Naive thymus-derived CD4-positive, alpha-beta T cell (primary cell): ENCODE measurements at regions not wholly inside any gene's neighbourhood (a gene's known extent, or its start where the extent isn't known, plus 50 kb on each side); places are given as distances from the start of the nearest gene placed in this dataset.

ENCODE experiments used
- ATAC-seq: fragments of 150-1000 bp; cut with Tn5 transposase; 2 replicates; pipeline ENCODE4 v1.10.0; 2021; ENCODE audit warnings: mild to moderate bottlenecking, moderate library complexity
- CTCF ChIA-PET: fragments of 350-600 bp; sonication (Branson Sonifier 250); formaldehyde crosslinking; loops from one replicate; lab custom pipeline; 2021; ENCODE audit warnings: antibody characterized with exemption; lab: Charles Lee
- POLR2A ChIA-PET: fragments of 350-600 bp; sonication (Branson Sonifier 250); formaldehyde crosslinking; loops from one replicate; lab custom pipeline; 2021; ENCODE audit warnings: antibody characterized with exemption, inconsistent platforms; lab: Charles Lee
- DNase-seq, 9 donors: peaks; one replicate each; pipeline versions ENCODE4 v3.0.0 to v3.0.0-alpha.2; 2020 to 2022; ENCODE audit warnings: mixed read lengths in 1 of 9
- H3K27ac ChIP-seq: one replicate; pipeline ENCODE4 v1.7.0; 2013; ENCODE audit warnings: mild to moderate bottlenecking, low read depth, low read length, moderate library complexity
- H3K27me3 ChIP-seq, 2 donors: one replicate each; pipeline ENCODE4 v1.7.0; 2013; ENCODE audit warnings: low read length in 2 of 2, mild to moderate bottlenecking in 2 of 2, moderate library complexity in 2 of 2; ENCODE audit not compliant: control insufficient read depth in 2 of 2, insufficient read depth in 2 of 2
- H3K36me3 ChIP-seq, 3 experiments: 1 replicate in 2 of 3; 2 replicates in 1 of 3; pipeline ENCODE4 v1.7.0; 2013; ENCODE audit warnings: low read length in 3 of 3, mild to moderate bottlenecking in 3 of 3, moderate library complexity in 1 of 3; ENCODE audit not compliant: insufficient read depth in 3 of 3, control insufficient read depth in 2 of 3
- H3K4me1 ChIP-seq, 2 donors: one replicate each; pipeline ENCODE4 v1.7.0; 2013; ENCODE audit warnings: low read length in 2 of 2, mild to moderate bottlenecking in 2 of 2, moderate library complexity in 1 of 2; ENCODE audit not compliant: control insufficient read depth in 2 of 2, insufficient read depth in 2 of 2
- H3K4me3 ChIP-seq: 2 replicates; pipeline ENCODE4 v1.7.0; 2013; ENCODE audit warnings: mild to moderate bottlenecking, low read length
- H3K9me3 ChIP-seq, 3 experiments: 1 replicate in 2 of 3; 2 replicates in 1 of 3; pipeline ENCODE4 v1.7.0; 2013; ENCODE audit warnings: low read length in 3 of 3; ENCODE audit not compliant: control insufficient read depth in 2 of 3
- H3K27ac Mint-ChIP-seq, 9 donors: one replicate each; pipeline ENCODE4 v1.8.0; 2020 to 2022; ENCODE audit warnings: mixed read lengths in 9 of 9, mild to moderate bottlenecking in 8 of 9, moderate library complexity in 5 of 9, inconsistent platforms in 2 of 9
- H3K27me3 Mint-ChIP-seq, 5 donors: one replicate each; pipeline ENCODE4 v1.8.0; 2021 to 2022; ENCODE audit warnings: mixed read lengths in 5 of 5, mild to moderate bottlenecking in 1 of 5
- H3K36me3 Mint-ChIP-seq, 5 donors: one replicate each; pipeline ENCODE4 v1.8.0; 2020 to 2022; ENCODE audit warnings: mixed read lengths in 5 of 5, mild to moderate bottlenecking in 3 of 5, inconsistent platforms in 1 of 5
- H3K4me1 Mint-ChIP-seq, 7 donors: one replicate each; pipeline ENCODE4 v1.8.0; 2020 to 2022; ENCODE audit warnings: mixed read lengths in 7 of 7, mild to moderate bottlenecking in 3 of 7, inconsistent platforms in 1 of 7
- H3K4me3 Mint-ChIP-seq, 10 donors: one replicate each; pipeline ENCODE4 v1.8.0; 2020 to 2022; ENCODE audit warnings: mild to moderate bottlenecking in 10 of 10, mixed read lengths in 10 of 10, moderate library complexity in 6 of 10, inconsistent platforms in 2 of 10
- H3K9me3 Mint-ChIP-seq, 11 donors: one replicate each; pipeline ENCODE4 v1.8.0; 2020 to 2022; ENCODE audit warnings: mixed read lengths in 11 of 11, mild to moderate bottlenecking in 4 of 11, inconsistent platforms in 1 of 11, moderate library complexity in 1 of 11
- intact Hi-C, 2 donors: fragments of 100-400 bp; cut with micrococcal nuclease; formaldehyde crosslinking; loops; one replicate each; pipeline ENCODE4 v1.15.1; 2023

DNA sequence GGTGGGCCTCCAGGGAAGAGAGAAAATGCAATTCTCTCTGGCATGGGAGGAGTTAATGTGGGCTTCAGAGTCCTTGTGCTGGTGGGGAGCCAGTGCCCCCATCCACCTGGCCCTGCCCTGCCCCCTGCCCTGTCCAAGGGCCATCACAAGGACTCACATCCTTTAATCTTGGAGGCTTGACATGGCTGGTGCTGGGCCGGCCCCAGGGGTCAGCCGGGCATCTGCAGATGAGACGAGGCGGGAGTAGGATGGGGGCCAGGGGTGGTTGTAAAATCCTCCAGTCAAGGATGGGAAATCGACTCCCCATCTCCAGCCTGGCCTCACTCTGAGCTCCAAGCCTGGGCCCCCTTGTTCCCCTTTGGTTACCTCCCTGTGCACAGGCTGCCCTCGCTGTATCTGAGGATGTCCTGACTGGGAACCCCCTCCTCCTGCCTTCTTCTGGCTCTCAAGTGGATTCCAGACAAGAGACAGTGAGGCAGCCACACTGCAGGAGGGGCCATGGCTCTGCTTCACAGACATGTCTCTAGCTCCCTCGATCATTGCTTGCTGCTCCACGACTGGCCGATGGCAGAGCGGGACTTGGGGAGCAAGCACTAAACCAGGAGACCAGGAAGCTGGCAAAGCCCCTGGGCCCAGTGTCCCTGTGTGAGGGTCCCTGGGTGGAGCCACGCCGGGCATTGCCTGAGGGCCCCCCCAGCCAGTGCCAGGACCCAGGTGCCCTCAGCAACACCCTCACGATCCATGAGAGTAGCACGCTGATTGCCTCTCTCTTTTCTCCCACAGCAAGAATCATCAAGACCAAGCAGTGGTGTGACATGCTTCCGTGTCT is 1120.5 kb downstream of the BRD1 start:
- Histone ChIP-seq H3K27me3 (no peaks in the 10 kb centered on the region), H3K4me3 (no peak overlapping the region), H3K9me3 (no peaks in the 10 kb centered on the region), H3K27ac (no peak overlapping the region), H3K4me1 (no peaks in the 10 kb centered on the region), H3K36me3 (no peaks in the 10 kb centered on the region)
- no peak overlapping the region for H3K4me3 Mint-ChIP-seq
- no peaks in the 10 kb centered on the region for H3K27me3 Mint-ChIP-seq
- no peak overlapping the region for H3K27ac Mint-ChIP-seq
- CTCF ChIA-PET: no interaction called here
- H3K9me3 Mint-ChIP-seq: no peaks in the 10 kb centered on the region
- intact Hi-C loops: no loop called here
- POLR2A ChIA-PET: no interaction called here
- no peak for ATAC-seq
- no peak for DNase-seq
- no peaks in the 10 kb centered on the region for H3K36me3 Mint-ChIP-seq
- no peaks in the 10 kb centered on the region for H3K4me1 Mint-ChIP-seq

DNA sequence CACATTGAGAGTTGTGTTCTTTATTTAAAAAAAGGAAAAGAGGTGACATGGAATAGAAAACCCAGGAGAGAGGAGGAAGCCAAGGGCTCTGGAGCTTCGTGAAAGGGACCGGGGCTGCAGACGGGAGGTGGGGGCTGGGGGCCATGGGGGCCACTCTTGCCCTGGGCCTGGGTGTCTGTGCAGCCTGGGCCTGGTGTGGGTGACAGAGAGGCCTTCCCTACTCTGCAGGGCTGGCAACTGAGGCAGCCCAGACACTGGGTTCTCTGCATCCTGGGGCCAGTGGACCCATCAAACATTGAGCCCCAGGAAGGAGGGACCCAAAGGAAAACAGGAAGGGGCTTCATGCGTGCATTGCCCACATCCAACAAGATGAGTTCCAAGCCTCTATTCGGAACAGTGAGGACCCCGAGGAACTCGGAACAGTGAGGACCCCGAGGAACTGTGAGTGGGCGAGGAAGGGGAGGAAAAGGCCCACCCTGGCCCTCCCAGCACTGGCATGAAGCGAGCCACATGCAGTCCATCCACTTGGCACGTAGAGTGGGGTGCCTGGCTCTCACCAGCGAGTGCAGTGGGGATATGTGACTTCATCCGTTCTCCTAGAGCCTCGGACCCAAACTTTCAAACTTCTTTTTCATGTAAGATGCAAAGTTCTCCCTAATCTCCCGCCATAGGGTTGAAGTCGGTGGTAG is 1121.6 kb downstream of the BRD1 start:
- Mint-ChIP-seq H3K36me3 (no peaks in the 10 kb centered on the region), H3K4me3 (no peak overlapping the region), H3K4me1 (no peaks in the 10 kb centered on the region), H3K9me3 (peaks cover 0 to 1% (median 0%) of the 10 kb centered on the region in 11 donors), H3K27ac (no peak overlapping the region), H3K27me3 (no peaks in the 10 kb centered on the region)
- Histone ChIP-seq H3K27me3 (no peaks in the 10 kb centered on the region), H3K27ac (no peak overlapping the region), H3K36me3 (no peaks in the 10 kb centered on the region), H3K4me1 (no peaks in the 10 kb centered on the region), H3K4me3 (no peak overlapping the region), H3K9me3 (no peaks in the 10 kb centered on the region)
- ChIA-PET POLR2A (no interaction called here), CTCF (no interaction called here)
- DNase-seq (no peak), ATAC-seq (no peak)
- intact Hi-C loops: no loop called here

DNA sequence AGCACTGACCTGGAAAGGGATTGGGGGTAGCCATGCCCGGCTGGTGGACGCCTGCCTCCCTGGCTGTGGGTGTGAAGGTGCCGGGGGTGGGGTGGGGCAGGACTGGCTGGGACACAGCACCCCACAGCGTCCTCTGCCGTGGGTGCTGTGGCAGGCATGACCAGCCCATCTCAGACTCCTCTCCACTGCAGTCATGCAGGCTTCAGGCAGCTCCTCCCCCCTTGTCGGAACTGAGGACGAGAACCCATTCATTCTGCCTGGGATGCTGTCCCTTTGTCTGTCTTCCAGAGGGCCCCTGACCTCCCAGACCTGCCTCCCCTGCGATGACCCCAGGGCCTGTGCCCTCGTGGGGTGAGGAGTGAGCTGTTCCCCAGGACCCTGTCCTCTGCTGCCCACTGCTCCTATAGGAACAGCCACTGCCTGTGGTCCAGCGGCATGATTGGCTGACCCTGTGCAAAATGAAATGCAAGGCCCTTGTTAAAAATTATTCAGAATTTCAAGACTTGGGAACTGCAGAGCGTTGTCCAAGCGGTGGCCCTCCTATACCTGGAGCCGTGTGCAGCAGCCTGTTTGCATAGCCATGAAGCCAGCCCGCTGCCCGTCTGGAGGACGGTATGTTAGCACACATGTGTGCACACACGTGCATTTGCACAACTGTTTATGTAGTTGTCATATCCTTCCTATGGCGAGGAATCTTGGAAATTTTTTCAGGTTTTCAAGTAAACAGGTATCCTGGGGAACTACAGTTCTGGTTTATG is 1122.3 kb downstream of the BRD1 start:
- CTCF ChIA-PET: no interaction called here
- no peaks in the 10 kb centered on the region for H3K36me3 ChIP-seq
- no peaks in the 10 kb centered on the region for H3K9me3 ChIP-seq
- no peak overlapping the region for H3K27ac ChIP-seq
- Mint-ChIP-seq H3K27ac (no peak overlapping the region), H3K36me3 (no peaks in the 10 kb centered on the region), H3K4me1 (no peaks in the 10 kb centered on the region), H3K27me3 (no peaks in the 10 kb centered on the region), H3K4me3 (no peak overlapping the region), H3K9me3 (peaks cover 0 to 1% (median 0%) of the 10 kb centered on the region in 11 donors)
- H3K27me3 ChIP-seq: no peaks in the 10 kb centered on the region
- intact Hi-C loops: no loop called here
- ATAC-seq: no peak
- no peak overlapping the region for H3K4me3 ChIP-seq
- no peaks in the 10 kb centered on the region for H3K4me1 ChIP-seq
- DNase-seq: no peak
- POLR2A ChIA-PET: no interaction called here

DNA sequence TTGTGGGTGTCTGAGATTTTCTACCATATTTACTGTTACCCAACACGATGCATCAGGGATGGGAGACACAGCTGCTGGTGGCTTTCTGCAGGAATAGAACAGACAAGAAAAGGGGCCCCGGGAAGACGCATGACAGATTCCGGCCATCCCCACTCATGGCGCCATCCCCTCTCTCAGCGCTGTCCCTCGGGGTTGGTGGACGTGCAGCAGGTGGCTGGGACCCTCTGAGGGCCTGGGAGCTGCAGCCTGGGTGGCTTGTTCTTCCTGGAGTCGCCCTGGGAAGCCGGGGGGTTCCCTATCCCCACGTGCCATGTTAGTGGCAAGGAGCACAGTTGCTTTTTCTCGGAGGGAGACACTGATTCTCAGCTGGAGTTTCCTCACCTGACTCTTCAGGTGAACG is 1123.3 kb downstream of the BRD1 start:
- Histone ChIP-seq H3K4me3 (no peak overlapping the region), H3K4me1 (no peaks in the 10 kb centered on the region), H3K9me3 (no peaks in the 10 kb centered on the region), H3K36me3 (no peaks in the 10 kb centered on the region), H3K27me3 (no peaks in the 10 kb centered on the region), H3K27ac (no peak overlapping the region)
- Mint-ChIP-seq H3K4me3 (no peak overlapping the region), H3K9me3 (peaks cover 0 to 1% (median 0%) of the 10 kb centered on the region in 11 donors), H3K4me1 (no peaks in the 10 kb centered on the region), H3K36me3 (no peaks in the 10 kb centered on the region), H3K27ac (no peak overlapping the region), H3K27me3 (no peaks in the 10 kb centered on the region)
- ChIA-PET CTCF (no interaction called here), POLR2A (no interaction called here)
- ATAC-seq (no peak), DNase-seq (no peak)
- intact Hi-C loops: no loop called here

DNA sequence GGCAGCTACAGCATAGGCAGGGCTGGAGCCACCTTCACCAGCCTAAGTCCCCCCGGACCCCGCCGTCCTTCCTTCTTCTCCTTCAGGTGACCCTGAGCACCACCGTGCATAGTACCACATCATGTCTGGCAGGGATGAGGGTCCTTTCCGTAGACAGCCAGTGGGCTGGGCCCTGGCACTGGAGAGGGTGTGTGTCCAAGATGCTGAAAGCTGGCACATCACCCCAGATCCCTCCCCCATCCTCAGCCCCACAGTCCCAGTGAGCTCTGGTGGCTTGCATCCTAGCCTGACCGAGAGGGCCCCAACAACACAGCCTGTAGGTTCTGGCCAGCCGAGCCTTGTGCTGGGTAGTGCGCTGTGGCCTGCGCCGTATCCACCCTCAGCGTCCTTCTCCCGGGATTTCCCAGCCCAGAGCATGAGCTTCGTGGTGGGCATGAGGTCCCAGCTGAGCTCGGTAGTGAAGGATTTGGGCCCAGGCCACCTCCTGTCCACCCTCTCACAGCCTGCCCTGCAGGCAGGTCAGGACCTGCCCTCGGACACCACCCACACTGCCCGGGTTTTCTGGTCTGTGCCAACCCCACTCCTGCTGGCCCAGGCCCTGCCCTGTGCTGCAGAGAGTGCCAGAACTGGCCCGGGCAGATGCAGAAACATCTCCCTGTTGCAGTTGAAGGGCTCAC is 1124.3 kb downstream of the BRD1 start:
- H3K27ac ChIP-seq: no peak overlapping the region
- no peaks in the 10 kb centered on the region for H3K36me3 Mint-ChIP-seq
- ChIA-PET CTCF (no interaction called here), POLR2A (no interaction called here)
- no peaks in the 10 kb centered on the region for H3K4me1 Mint-ChIP-seq
- DNase-seq: no peak
- intact Hi-C loops: no loop called here
- H3K27ac Mint-ChIP-seq: no peak overlapping the region
- H3K36me3 ChIP-seq: no peaks in the 10 kb centered on the region
- no peaks in the 10 kb centered on the region for H3K27me3 Mint-ChIP-seq
- peaks cover 0 to 1% (median 0%) of the 10 kb centered on the region in 11 donors for H3K9me3 Mint-ChIP-seq
- no peak overlapping the region for H3K4me3 Mint-ChIP-seq
- no peak overlapping the region for H3K4me3 ChIP-seq
- ATAC-seq: no peak
- H3K27me3 ChIP-seq: no peaks in the 10 kb centered on the region
- H3K9me3 ChIP-seq: no peaks in the 10 kb centered on the region
- H3K4me1 ChIP-seq: no peaks in the 10 kb centered on the region

DNA sequence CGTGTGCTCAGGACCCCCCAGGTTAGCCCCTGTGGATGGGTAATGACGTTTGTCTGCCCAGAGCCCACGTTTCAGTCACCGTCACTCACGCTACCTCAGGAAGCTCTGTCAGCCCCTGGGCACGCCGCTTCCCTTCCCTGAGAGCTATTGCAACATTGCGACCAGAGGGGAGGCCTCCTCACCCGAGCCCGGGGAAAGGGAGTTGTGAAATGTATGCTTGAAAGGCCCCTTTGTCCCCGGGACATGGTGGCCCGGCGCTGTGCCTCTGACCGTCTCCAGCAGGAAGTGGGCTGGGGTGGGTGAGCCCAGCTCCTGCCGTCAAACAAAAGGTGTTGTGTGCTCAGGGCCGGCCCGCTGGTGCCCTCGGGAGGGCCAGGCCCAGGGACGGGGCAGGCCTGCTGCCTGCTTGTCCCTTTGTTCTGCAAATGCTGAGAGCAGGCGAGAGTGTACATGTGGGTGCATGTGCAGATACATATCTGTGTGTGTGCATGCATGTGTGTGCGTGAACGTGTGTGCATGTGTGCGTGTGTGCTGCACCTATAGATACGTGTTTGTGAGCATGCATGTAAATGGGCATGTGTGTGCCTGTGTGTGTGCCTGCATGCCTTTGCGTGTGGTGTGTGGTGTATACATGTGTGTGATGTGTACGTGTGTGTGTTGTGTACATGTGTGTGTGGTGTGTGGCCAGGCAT is 1125.0 kb downstream of the BRD1 start:
- no peak overlapping the region for H3K4me3 ChIP-seq
- H3K9me3 Mint-ChIP-seq: peaks cover 0 to 1% (median 0%) of the 10 kb centered on the region in 11 donors
- no peak for ATAC-seq
- intact Hi-C loops: no loop called here
- no peaks in the 10 kb centered on the region for H3K27me3 Mint-ChIP-seq
- H3K27ac Mint-ChIP-seq: no peak overlapping the region
- no peak for DNase-seq
- H3K4me3 Mint-ChIP-seq: no peak overlapping the region
- ChIA-PET POLR2A (no interaction called here), CTCF (no interaction called here)
- no peaks in the 10 kb centered on the region for H3K4me1 Mint-ChIP-seq
- H3K9me3 ChIP-seq: no peaks in the 10 kb centered on the region
- H3K36me3 ChIP-seq: no peaks in the 10 kb centered on the region
- H3K27me3 ChIP-seq: no peaks in the 10 kb centered on the region
- no peak overlapping the region for H3K27ac ChIP-seq
- H3K36me3 Mint-ChIP-seq: no peaks in the 10 kb centered on the region
- no peaks in the 10 kb centered on the region for H3K4me1 ChIP-seq
